Suprapubic skin (tissue), 4 donors: ENCODE measurements at regions not wholly inside any gene's neighbourhood (a gene's known extent, or its start where the extent isn't known, plus 50 kb on each side); places are given as distances from the start of the nearest gene placed in this dataset.

ENCODE experiments used
- POLR2A ChIP-seq, 2 donors: fragments of 450-650 bp; IDR thresholded peaks; one replicate each; pipeline ENCODE4 v1.6.1; 2017; ENCODE audit warnings: antibody characterized with exemption in 2 of 2, mild to moderate bottlenecking in 2 of 2, moderate library complexity in 2 of 2
- POLR2AphosphoS5 ChIP-seq, 3 donors: sonication (generic); formaldehyde crosslinking; IDR thresholded peaks; one replicate each; pipeline ENCODE4 v1.6.1; 2017; ENCODE audit warnings: antibody characterized with exemption in 3 of 3
- TF ChIP-seq, protein P1 (sequence below), 2 donors: fragments of 200-600 bp in 1 of 2; fragments of 450-650 bp in 1 of 2; sonication (generic) in 1 of 2; IDR thresholded peaks; one replicate each; pipeline ENCODE4 v1.5.1; 2016 to 2019; ENCODE audit warnings: antibody characterized with exemption in 2 of 2, mild to moderate bottlenecking in 1 of 2, moderate library complexity in 1 of 2

- TF ChIP-seq, protein P1, sequence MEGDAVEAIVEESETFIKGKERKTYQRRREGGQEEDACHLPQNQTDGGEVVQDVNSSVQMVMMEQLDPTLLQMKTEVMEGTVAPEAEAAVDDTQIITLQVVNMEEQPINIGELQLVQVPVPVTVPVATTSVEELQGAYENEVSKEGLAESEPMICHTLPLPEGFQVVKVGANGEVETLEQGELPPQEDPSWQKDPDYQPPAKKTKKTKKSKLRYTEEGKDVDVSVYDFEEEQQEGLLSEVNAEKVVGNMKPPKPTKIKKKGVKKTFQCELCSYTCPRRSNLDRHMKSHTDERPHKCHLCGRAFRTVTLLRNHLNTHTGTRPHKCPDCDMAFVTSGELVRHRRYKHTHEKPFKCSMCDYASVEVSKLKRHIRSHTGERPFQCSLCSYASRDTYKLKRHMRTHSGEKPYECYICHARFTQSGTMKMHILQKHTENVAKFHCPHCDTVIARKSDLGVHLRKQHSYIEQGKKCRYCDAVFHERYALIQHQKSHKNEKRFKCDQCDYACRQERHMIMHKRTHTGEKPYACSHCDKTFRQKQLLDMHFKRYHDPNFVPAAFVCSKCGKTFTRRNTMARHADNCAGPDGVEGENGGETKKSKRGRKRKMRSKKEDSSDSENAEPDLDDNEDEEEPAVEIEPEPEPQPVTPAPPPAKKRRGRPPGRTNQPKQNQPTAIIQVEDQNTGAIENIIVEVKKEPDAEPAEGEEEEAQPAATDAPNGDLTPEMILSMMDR (IDR thresholded peaks at IDR 0.05), result no peak
- TF ChIP-seq POLR2A (IDR thresholded peaks at IDR 0.05), result no peak
- TF ChIP-seq POLR2AphosphoS5 (IDR thresholded peaks at IDR 0.05), result no peak
Measured at GRCh38 chr12:127120851-127121250, 1146.1 kb upstream of the TMEM132C start.
